Adrenal gland (tissue), 5 donors: ENCODE measurements at regions not wholly inside any gene's neighbourhood (a gene's known extent, or its start where the extent isn't known, plus 50 kb on each side); places are given as distances from the start of the nearest gene placed in this dataset.

Experiments
- POLR2A ChIP-seq, 2 donors: fragments of 450-650 bp; IDR thresholded peaks; one replicate each; pipeline ENCODE4 v1.6.1; 2017; ENCODE audit warnings: antibody characterized with exemption in 2 of 2, mild to moderate bottlenecking in 2 of 2, moderate library complexity in 1 of 2
- TF ChIP-seq, protein P1 (sequence below), 6 experiments: fragments of 450-650 bp in 4 of 6; fragments of 200-600 bp in 2 of 6; sonication (generic) in 1 of 6; IDR thresholded peaks; 1 replicate in 5 of 6; 2 replicates in 1 of 6; pipeline versions ENCODE4 v1.5.1 to v1.8.0; 2016 to 2021; ENCODE audit warnings: antibody characterized with exemption in 6 of 6, mild to moderate bottlenecking in 2 of 6, moderate library complexity in 1 of 6
- donor health status: DM: no; HTN: no; CAD: no.

DNA sequence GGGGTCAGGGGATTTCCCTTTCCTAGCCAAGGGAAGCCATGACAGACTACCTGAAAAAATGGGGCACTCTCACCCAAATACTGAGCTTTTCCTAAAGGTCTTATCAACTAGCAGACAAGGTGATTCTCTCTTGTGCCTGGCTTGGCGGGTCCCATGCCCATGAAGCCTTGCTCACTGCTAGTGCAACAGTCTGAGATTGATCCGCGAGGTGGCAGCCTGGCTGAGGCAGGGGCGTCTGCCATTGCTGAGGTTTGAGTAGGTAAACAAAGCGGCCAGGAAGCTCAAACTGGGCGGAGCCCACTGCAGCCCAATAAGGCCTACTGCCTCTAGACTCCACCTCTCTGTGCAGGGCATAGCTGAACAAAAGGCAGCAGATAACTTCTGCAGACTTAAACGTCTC lies 152.6 kb upstream of the PMFBP1 start:
- TF ChIP-seq, protein P1, sequence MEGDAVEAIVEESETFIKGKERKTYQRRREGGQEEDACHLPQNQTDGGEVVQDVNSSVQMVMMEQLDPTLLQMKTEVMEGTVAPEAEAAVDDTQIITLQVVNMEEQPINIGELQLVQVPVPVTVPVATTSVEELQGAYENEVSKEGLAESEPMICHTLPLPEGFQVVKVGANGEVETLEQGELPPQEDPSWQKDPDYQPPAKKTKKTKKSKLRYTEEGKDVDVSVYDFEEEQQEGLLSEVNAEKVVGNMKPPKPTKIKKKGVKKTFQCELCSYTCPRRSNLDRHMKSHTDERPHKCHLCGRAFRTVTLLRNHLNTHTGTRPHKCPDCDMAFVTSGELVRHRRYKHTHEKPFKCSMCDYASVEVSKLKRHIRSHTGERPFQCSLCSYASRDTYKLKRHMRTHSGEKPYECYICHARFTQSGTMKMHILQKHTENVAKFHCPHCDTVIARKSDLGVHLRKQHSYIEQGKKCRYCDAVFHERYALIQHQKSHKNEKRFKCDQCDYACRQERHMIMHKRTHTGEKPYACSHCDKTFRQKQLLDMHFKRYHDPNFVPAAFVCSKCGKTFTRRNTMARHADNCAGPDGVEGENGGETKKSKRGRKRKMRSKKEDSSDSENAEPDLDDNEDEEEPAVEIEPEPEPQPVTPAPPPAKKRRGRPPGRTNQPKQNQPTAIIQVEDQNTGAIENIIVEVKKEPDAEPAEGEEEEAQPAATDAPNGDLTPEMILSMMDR (IDR thresholded peaks at IDR 0.05): no peak
- TF ChIP-seq POLR2A (IDR thresholded peaks at IDR 0.05): no peak
